ENCODE measurements at regions not wholly inside any gene's neighbourhood (a gene's known extent, or its start where the extent isn't known, plus 50 kb on each side); places are given as distances from the start of the nearest gene placed in this dataset.
"Not testable (repeated sequence)": the region's sequence is repeated elsewhere in the genome, so short reads cannot be mapped to it uniquely, and the experiment has no call there.

DNA sequence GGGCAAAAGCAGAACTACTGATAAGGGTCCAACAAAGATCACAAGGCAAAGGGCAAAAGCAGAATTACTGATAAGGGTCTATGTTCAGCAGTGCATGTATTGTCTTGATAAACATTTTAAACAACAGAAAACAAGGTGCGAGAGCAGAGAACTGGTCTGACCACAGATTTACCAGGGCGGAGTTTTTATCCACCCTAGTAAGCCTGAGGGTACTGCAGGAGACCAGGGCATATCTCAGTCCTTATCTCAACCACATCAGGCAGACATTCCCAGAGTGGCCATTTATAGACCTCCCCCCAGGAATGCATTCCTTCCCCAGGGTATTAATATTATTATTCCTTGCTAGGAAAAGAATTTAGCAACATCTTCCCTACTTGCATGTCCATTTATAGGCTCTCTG, 138.2 kb upstream of the EDNRB start:
- TF ChIP-seq, protein P1, sequence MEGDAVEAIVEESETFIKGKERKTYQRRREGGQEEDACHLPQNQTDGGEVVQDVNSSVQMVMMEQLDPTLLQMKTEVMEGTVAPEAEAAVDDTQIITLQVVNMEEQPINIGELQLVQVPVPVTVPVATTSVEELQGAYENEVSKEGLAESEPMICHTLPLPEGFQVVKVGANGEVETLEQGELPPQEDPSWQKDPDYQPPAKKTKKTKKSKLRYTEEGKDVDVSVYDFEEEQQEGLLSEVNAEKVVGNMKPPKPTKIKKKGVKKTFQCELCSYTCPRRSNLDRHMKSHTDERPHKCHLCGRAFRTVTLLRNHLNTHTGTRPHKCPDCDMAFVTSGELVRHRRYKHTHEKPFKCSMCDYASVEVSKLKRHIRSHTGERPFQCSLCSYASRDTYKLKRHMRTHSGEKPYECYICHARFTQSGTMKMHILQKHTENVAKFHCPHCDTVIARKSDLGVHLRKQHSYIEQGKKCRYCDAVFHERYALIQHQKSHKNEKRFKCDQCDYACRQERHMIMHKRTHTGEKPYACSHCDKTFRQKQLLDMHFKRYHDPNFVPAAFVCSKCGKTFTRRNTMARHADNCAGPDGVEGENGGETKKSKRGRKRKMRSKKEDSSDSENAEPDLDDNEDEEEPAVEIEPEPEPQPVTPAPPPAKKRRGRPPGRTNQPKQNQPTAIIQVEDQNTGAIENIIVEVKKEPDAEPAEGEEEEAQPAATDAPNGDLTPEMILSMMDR (IDR thresholded peaks at IDR 0.05): not testable (repeated sequence)
- TF ChIP-seq POLR2A (IDR thresholded peaks at IDR 0.05): not testable (repeated sequence)

Data from gastroesophageal sphincter (tissue), 3 donors.